ENCODE measurements at regions not wholly inside any gene's neighbourhood (a gene's known extent, or its start where the extent isn't known, plus 50 kb on each side); places are given as distances from the start of the nearest gene placed in this dataset.

DNA sequence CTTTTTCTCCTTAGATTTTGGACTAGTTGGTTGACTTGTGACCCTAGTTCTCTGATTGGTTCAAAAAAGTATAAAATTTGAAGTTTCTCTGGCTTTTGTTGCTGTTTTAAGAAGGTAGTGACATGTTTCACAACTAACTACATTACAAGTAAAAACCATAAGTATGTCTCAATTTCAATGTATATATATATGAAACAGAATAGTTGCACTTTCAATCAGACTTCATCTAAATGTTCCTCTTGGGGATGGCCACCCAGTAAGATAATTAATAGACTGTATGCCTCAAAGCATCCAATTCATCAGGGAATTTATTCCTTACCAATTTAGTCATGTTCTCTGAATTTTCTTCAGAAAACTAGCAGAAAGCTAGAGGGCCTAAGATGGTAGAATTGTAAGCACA lies 259.7 kb downstream of the RPRM start:
- DNase-seq, result no peak
- intact Hi-C loops (cut with DNase I, micrococcal nuclease), result no loop called here
- ATAC-seq, result no peak

DNA sequence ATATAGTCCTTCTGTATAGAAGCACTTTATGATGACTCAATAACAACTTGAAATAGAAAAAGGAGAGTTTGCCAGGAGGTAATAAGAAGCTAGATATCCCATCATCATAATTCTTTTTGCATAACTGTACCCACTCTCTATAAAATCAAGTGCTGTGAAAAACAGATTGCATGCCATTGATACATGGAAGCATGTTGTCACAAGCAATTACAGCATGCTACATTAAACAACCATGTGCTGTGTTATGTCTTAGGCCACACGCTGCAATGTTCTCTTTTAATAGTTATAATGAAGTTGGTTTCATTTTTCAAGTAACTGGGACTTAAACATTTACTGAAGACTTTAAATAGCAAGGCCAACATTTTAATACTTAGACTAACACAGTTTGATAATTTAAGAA lies 264.2 kb downstream of the RPRM start:
- intact Hi-C loops (cut with DNase I, micrococcal nuclease), result no loop called here
- ATAC-seq (no peak), DNase-seq (no peak)

DNA sequence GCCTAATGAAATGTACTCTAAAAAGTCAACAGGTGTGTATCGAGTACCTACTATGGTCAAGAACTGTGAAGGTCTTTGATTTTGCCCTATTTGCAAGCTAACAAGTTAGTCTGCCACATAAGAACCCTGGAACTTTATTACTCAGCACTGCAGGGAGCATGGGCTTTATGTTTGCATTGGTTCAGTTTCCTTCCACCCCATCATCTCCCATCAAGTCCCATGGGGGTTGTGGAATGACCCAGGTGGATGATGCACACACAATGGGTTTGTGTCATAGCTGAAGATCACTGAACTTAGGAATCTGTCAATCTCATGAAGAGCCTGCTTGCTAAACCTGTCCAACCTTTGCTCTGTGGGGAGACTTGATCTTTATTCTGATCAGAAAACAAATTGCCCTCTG lies 265.5 kb downstream of the RPRM start:
- ATAC-seq (no peak), DNase-seq (no peak)
- intact Hi-C loops (cut with DNase I, micrococcal nuclease), result no loop called here

DNA sequence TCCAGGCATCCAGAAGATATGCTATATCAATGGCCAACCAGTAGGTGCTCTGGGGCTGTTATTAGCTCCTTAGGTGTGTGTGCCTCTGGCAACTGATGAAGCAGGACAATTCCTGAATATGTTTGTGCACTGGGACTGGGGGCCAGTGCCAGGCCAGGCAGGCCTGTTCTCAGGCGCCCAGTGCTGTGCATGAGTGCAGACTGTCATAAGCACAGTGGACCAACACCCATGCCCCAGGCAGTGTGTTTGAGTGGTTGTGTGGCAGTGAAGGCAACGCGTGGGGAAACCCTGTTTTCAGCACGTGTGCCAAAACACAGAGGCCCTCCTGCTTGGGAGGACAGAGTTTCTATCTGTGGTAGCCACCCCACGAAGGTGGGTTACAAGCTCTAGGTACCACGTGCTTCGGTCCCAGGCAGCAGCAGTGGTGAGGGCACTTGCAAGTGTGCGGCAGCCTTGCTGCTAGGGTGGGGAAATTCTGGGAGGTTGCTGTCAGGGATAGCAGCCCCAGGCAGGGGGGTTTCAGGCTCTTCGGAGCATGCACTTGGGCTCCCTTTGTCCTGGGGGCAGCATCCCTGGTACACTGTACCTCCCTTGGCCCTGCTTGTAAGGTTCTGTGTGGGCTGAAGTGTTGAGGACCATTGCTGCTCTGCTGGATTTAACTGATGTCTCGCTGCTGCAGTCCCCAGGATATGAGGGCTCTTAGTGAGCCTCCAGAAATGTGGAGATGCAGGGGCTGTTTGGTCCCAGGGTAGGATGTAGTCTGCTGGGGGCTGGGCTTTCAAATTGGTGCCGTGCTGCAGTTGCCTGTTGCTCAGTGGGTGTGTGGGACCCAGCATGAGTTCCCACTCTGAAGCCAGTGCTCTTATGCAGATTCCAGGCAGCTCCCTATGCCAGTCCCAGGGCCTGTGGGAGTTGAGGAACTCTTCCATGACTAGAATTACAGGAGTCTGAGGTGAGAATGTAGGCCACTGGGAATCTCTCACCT lies 280.9 kb downstream of the RPRM start:
- intact Hi-C loops (cut with DNase I, micrococcal nuclease), result no loop called here
- no peak for ATAC-seq
- DNase-seq, result no peak

DNA sequence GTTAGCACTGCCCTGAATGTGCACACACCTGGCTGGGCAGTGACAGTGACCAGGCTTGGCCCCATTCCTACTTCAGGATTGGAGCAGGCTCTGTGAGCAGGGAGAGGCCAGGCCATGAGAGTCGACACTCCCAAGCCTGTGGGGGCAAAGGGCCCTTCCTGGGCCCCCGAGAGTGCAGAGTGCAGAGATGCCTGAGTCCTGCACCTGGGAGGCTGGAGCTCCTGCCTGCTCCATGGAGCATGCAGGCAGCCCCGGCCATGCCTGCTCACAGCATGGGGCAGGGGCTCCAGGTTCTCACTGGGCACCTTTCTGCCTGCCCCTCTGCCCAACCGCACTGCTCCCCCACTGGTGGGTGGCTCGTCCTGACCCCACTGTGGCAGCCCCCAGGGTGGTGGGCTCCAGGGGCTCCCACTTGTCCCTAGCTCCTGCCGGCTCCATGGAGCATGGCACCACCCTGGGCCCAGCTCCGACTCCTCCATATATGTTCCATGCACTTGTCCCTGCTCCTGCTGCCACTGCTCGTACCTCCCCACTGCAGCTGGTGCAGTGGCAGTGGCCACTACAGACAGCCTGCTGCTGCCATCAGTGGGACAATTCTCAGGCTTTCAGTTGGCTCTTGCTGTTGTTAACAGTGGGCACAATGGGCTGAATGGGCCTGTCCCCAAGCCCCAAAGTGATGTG lies 282.0 kb downstream of the RPRM start:
- intact Hi-C loops (cut with DNase I, micrococcal nuclease), result no loop called here
- DNase-seq (no peak), ATAC-seq (no peak)

DNA sequence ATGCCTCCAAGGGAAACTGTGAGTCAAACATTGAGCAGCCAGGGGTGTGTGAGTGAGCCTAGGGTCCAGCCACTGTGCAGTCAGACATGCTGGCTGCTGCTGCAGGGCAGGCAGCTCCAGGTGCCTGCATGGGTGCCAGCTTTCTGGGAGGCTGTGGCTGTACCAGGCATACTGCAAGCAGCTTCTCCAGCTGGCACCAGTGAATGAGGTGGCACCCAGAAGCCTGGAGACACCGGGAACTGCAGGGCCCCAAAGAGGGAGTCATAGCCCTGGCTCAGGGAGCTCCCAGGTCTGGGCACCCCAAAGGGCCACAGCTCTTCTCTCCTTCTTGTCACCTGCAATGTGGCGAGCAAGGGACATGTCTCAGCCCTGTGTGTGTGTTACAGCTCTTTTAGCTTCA lies 283.2 kb downstream of the RPRM start:
- DNase-seq (no peak), ATAC-seq (no peak)
- intact Hi-C loops (cut with DNase I, micrococcal nuclease), result no loop called here

DNA sequence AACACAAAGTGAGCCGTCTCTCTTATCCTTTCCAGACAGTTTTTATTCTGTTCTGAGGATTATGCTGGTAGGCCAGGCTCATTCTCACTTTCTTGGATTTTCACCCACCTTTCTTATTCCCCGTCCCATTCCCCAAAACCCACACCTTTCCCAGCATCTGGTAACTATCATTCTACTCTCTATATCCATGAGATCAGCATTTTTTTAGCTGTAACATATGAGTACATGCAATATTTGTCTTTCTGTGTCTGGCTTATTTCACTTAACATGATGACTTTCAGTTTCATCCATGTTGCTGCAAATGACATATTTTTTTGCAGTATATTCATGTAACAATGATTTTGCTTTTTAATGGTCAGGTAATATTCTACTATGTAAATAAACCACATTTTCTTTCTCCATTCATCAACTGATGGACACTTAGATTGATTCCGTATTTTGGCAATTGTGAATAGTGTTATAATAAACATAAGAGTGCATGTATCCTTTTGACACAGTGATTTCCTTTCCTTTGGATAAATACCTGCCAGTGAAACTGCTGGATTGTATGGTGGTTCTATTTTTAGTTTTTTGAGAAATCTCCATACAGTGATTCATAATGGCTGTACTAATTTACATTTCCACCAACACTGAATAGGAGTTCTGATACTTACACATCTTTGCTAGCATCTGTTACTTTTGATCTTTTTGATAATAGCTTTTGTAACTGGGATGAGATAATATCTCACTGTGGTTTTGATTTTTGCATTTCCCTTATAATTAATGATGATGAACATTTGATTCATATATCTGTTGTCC lies 289.3 kb downstream of the RPRM start:
- ATAC-seq, result no peak
- DNase-seq, result no peak

DNA sequence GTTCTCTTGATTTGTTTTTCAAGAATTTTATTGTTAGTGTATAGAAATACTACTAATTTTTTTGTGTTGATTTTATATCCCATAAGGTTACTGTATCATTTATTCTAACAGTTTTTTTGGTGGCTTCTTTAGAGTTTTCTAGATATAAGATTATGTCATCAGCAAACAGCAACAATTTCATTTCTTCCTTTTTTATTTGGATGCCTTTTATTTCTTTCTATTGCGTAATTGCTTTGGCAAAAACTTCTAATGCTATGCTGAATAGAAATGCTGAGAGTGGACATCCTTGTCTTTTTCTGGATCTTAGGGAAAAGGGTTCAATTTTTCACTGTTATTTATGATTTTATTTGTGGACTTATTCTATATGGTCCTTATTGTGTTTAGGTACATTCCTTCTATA lies 298.8 kb downstream of the RPRM start:
- intact Hi-C loops (cut with DNase I, micrococcal nuclease), result no loop called here
- no peak for ATAC-seq
- no peak for DNase-seq

More for the DNA sequence above, 289.3 kb downstream of the RPRM start:
- intact Hi-C loops (cut with DNase I, micrococcal nuclease), result no loop called here

DNA sequence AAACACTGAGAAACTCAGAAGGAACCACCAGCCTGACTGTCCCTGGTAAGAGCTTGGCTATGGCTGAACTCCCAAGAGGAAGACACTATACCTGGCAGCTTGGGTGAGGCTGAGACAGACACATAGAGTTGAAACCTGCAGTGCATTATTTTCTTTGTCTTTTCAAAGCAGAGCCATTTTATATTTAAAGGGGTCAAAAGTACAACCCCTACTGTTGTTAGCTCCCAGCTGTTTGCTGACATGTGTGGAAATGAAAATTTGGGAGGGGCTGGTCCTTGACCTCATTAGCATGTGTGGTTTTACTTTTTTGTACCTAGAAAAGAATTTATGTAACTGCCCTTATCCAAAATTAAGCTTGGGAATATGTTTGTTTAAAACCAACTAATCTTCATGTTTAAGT lies 309.0 kb downstream of the RPRM start:
- ATAC-seq, result peak; percentile 72
- DNase-seq, result no peak
- intact Hi-C loops (cut with DNase I, micrococcal nuclease), result loop anchor here in 1 of 2 donors (10.0 kb wide), 1 partner anchor 305 kb away; the partner anchor contains the start of gene RPRM

DNA sequence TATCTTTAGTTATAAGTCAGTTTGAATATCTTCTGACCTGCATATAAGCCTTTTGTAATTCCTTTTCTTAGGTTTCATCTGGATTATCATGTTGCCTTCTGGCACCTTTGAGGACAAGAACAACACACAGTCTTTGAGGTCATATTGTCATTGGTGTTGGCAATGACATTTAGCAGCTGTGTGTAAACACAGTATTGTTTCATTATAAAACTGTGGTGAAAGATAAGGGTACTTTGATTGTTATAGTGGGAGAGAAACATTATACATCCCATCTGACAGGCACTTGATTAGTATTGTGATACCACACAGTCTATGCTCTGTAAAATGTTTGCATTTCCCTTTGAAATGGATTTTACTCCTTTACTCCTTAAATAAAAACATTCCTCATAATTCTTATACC lies 313.5 kb downstream of the RPRM start:
- no peak for DNase-seq
- intact Hi-C loops (cut with DNase I, micrococcal nuclease), result loop anchor here in 1 of 2 donors (10.0 kb wide), 1 partner anchor 310 kb away; the partner anchor contains the start of gene RPRM
- ATAC-seq, result peak; percentile 52

DNA sequence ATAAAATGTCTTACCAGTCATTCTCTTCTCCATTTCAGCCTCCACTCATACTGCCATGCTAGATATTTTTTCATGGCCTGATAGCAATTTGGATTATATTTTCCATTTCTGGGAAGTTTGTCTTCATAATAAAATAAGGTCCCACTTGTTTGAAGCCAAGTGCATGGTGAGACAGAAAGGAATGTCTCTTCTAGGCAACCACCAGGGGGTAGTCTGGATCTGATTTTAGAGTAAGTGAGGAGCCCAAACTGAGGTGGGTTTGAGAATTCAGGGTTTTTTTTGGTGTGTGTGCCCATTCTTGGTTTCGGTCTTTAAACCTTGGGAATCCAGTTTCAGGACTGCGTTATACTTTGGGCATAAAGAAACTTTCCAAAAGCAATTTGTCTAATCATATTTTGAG lies 315.5 kb downstream of the RPRM start:
- DNase-seq (no peak), ATAC-seq (no peak)
- intact Hi-C loops (cut with DNase I, micrococcal nuclease), result loop anchor here in 1 of 2 donors (10.0 kb wide), 1 partner anchor 312 kb away; the partner anchor contains the start of gene RPRM

DNA sequence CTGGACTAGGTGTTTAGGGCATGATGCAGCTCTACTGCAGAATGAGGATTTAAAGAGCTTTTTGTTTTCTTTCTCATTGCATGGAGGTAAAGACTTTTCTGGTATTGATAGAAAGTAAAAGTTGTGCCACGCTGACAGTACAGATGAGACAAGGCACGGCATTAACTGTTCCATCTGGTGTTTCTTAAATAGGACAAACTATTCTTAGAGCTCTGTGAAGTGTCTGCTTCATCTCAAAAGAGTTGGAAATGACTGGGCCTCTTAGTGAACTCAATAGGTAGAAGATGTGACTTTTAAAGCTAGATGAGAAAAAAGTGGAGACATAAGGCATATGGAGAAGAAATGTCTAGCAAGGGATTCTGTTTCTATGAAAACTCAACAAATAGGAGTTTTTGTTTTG lies 321.8 kb downstream of the RPRM start:
- intact Hi-C loops (cut with DNase I, micrococcal nuclease), result no loop called here
- DNase-seq (no peak), ATAC-seq (no peak)

DNA sequence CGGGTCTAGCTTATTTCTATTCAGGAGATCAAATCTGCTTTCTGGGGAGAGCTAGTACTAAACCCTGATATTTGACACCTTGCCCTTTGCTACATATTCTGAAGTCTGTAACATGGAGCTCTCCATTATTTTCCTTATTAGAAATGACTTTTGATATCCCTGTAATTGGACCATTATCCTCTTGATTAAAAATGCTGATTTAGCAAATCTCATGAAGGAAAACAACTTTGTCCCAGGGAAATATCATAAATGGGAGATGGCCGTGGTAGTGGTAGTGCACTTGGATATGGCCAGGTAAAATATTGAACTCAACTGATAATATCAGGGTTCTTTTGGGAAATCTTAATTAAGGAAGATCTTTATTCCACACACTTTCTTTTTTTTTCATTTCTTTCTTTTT lies 326.5 kb downstream of the RPRM start:
- DNase-seq, result no peak
- no peak for ATAC-seq
- intact Hi-C loops (cut with DNase I, micrococcal nuclease), result no loop called here

DNA sequence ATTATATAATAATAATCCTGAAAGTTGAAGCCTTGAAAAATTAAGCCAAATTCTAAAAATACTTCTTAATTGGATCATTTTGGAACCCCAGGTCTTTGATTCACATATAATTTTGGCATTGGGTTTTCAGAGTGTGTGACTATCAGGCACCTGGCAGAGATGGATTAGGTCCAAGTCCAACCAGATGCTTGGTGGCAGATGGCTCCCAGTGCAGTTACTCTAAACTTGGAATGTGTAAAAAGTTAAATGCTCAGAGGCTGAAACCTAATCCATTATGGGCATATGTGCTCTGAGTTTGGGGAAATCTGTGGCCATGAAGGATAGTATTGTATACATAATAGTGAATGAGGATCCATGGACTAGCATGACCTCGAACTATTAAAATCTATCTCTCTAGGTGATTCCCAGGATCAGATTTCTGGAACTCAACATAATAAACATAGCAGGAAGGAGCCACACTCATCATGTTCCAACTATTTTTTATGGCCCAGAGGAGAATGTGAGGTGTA lies 333.0 kb downstream of the RPRM start:
- ATAC-seq (no peak), DNase-seq (no peak)
- intact Hi-C loops (cut with DNase I, micrococcal nuclease), result no loop called here

DNA sequence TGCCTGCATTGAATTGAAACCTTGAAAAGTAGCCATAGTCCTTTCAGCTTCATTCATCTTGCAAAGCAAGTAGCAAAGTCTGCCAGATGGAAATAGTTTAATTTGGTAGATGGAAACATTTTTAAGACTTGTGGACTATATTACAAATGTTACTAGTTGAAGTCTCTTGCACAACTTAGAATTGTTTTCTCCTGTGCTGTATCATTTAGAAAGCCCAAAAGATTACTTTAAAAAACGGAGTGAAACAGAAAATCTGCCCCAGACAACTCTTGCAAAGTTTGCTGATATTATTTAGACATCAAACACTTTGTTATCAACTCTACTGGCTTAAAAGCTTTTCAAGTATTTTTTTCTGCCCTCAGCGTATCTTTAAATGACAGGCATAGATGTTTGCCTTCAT lies 335.0 kb downstream of the RPRM start:
- intact Hi-C loops (cut with DNase I, micrococcal nuclease), result no loop called here
- no peak for DNase-seq
- no peak for ATAC-seq

DNA sequence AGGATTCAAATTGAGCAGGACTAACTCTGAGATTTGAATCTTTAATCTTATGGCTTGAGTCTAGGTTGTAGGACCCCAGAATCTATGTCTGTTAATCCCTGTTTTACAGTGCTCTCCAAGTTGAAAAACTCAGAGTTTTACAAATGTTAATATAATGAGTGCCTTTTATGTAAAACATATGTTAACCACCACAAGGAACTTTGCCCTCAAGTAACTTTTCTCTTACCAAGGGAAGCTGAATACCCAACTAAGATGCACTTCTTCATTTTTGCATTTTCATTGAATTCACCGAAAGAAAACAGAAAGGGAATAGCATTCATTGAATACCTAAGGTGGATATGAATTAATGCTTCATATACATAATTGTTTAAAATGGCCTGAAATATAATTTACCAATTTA lies 338.1 kb downstream of the RPRM start:
- intact Hi-C loops (cut with DNase I, micrococcal nuclease), result no loop called here
- ATAC-seq, result no peak
- no peak for DNase-seq

DNA sequence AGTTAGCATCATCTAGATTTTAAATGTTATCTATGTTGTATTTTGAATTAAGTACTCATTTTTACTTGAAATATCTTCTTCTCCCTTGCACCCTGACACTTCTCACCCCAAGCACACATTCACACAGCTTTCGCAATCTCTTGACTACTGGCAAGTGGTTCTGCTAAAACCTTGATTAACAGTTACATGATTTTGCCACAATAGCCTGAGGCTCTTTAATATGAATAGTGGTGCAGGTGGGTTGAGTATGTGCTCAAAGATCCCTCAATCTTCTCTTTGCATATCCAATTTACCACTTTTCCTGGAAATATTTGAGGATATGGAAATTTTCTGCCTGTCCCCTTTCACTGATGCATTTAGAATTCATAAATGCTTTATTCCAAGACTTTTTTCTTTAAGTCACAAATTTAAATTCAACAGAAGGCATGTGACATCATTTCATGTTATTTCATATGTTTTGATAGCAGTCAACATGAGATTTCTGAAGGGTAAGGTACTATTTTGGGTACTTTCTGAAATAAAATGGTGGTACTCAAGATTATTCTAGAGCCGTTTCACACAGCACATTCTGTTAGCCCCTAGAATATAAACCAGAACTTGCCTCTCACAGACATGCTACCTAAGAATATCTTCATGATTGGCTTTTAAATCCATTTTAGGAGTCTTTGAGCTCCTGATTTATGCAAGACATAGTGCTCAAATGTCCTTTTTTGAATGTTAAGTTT lies 339.7 kb downstream of the RPRM start:
- ATAC-seq (no peak), DNase-seq (no peak)
- intact Hi-C loops (cut with DNase I, micrococcal nuclease), result no loop called here

DNA sequence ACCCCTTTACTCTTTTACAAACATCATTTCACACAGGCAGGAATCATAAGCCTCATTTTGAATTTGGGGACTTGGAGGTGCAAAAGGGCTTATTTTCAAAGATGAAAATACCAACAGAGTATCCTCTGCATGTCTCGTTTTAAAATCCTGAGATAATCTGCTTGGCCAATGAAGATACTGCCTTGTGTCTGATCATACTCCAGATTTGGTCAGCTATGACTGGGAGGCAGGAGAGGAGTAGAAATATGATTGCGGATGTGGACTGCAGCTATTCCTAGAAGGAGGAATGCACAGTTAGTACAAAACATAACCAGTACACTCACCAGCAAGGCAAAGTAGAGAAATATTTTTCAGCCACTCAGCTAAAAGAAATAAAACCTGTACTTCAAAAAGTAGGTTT lies 342.3 kb downstream of the RPRM start:
- ATAC-seq (no peak), DNase-seq (no peak)
- intact Hi-C loops (cut with DNase I, micrococcal nuclease), result no loop called here

DNA sequence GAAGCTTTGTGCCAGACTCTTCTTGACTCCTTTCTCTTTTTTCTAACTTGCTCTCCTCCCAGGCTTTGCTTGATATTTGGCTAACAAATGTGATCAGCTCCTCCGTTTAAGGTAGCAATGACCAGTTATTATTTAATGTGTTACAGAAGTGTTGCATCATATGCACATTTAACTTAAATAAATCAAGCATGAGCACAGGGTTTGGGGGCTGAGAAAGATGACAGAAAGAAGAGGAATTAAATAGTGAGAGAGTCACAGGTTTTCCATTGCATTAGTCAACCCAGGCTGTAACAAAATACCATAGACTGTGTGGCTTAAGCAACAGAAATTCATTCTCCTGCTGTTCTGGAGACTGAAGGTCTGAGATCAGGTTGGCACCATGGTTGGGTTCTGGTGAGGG lies 343.8 kb downstream of the RPRM start:
- ATAC-seq (no peak), DNase-seq (no peak)
- intact Hi-C loops (cut with DNase I, micrococcal nuclease), result no loop called here
